Astrocyte (in vitro differentiated cells and primary cell): ENCODE measurements at regions not wholly inside any gene's neighbourhood (a gene's known extent, or its start where the extent isn't known, plus 50 kb on each side); places are given as distances from the start of the nearest gene placed in this dataset.

Source experiments
- EZH2 ChIP-seq: IDR thresholded peaks from 2 replicates; pipeline ENCODE4 v1.6.1; 2012; ENCODE audit warnings: mild to moderate bottlenecking, low read length, inconsistent platforms; ENCODE audit not compliant: insufficient read depth
- TF ChIP-seq, protein P1 (sequence below): IDR thresholded peaks from 2 replicates; pipeline ENCODE4 v1.5.1; 2011; ENCODE audit warnings: low read depth, mild to moderate bottlenecking, inconsistent platforms, low read length, moderate library complexity; ENCODE audit not compliant: insufficient read depth

DNA sequence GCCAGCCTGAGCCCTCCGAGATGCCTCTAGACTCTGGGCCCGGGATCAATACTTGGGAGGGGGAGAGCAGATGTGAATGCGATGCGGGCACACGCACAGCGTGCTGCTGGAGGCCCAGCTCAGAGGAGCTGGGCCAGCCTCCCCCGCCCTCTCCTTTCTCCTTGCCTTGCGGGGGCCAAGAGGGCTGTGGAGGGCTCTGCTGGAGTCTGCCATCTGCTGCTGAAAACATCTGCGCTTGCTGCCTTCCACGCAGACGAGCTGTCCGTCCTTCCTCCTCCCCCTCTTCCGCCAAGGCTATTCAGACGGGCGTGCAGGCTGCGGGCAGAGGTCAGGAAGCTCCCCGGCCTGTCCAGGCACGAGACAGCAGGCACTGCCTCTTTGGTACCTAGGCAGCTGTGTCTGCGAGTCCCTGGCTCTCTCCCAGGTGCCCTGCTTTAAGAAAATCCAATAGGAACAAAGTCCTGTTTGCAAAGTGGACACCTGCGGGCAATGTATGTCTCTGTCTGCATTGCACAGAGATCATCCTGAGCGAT lies 75.2 kb downstream of the SPRING1 start:
- TF ChIP-seq, protein P1, sequence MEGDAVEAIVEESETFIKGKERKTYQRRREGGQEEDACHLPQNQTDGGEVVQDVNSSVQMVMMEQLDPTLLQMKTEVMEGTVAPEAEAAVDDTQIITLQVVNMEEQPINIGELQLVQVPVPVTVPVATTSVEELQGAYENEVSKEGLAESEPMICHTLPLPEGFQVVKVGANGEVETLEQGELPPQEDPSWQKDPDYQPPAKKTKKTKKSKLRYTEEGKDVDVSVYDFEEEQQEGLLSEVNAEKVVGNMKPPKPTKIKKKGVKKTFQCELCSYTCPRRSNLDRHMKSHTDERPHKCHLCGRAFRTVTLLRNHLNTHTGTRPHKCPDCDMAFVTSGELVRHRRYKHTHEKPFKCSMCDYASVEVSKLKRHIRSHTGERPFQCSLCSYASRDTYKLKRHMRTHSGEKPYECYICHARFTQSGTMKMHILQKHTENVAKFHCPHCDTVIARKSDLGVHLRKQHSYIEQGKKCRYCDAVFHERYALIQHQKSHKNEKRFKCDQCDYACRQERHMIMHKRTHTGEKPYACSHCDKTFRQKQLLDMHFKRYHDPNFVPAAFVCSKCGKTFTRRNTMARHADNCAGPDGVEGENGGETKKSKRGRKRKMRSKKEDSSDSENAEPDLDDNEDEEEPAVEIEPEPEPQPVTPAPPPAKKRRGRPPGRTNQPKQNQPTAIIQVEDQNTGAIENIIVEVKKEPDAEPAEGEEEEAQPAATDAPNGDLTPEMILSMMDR: no peak
- no peak for TF ChIP-seq EZH2
